Stomach smooth muscle (tissue), 2 donors: ENCODE measurements at regions not wholly inside any gene's neighbourhood (a gene's known extent, or its start where the extent isn't known, plus 50 kb on each side); places are given as distances from the start of the nearest gene placed in this dataset.

Source experiments
- H3K27ac ChIP-seq: one replicate; pipeline ENCODE4 v1.7.0; 2013; ENCODE audit warnings: mild to moderate bottlenecking, low read length, inconsistent platforms
- H3K27me3 ChIP-seq, 2 donors: one replicate each; pipeline ENCODE4 v1.7.0; 2013; ENCODE audit warnings: low read length in 2 of 2; ENCODE audit not compliant: insufficient read depth in 2 of 2, control insufficient read depth in 1 of 2
- H3K36me3 ChIP-seq, 2 donors: one replicate each; pipeline ENCODE4 v1.7.0; 2013; ENCODE audit warnings: low read length in 2 of 2; ENCODE audit not compliant: control insufficient read depth in 2 of 2, insufficient read depth in 2 of 2
- H3K4me1 ChIP-seq: one replicate; pipeline ENCODE4 v1.7.0; 2013; ENCODE audit warnings: low read length; ENCODE audit not compliant: control insufficient read depth, insufficient read depth
- H3K4me3 ChIP-seq, 2 donors: one replicate each; pipeline ENCODE4 v1.7.0; 2013; ENCODE audit warnings: low read length in 2 of 2
- H3K9ac ChIP-seq, 2 donors: one replicate each; pipeline ENCODE4 v1.7.0; 2013; ENCODE audit warnings: low read length in 2 of 2, mild to moderate bottlenecking in 1 of 2
- H3K9me3 ChIP-seq, 2 donors: one replicate each; pipeline ENCODE4 v1.7.0; 2013; ENCODE audit warnings: low read length in 2 of 2; ENCODE audit not compliant: control insufficient read depth in 2 of 2
- donor health status: healthy.
- donor health status: Pancreatic carcinoma.

- no peaks in the 10 kb centered on the region for H3K27me3 ChIP-seq
- H3K4me3 ChIP-seq, result no peak overlapping the region
- no peak overlapping the region for H3K9ac ChIP-seq
- H3K4me1 ChIP-seq, result no peaks in the 10 kb centered on the region
- no peak overlapping the region for H3K27ac ChIP-seq
- no peaks in the 10 kb centered on the region for H3K36me3 ChIP-seq
- H3K9me3 ChIP-seq, result no peaks in the 10 kb centered on the region
Observed at GRCh38 chr17:53390575-53390974, 432.2 kb upstream of the KIF2B start.

GRCh38 chr17:53387745-53388144 is 435.0 kb upstream of the KIF2B start:
- Histone ChIP-seq H3K9me3 (no peaks in the 10 kb centered on the region), H3K27ac (no peak overlapping the region), H3K4me3 (no peak overlapping the region), H3K27me3 (no peaks in the 10 kb centered on the region), H3K4me1 (no peaks in the 10 kb centered on the region), H3K36me3 (no peaks in the 10 kb centered on the region), H3K9ac (no peak overlapping the region)

- H3K4me3 ChIP-seq, result no peak overlapping the region
- H3K4me1 ChIP-seq, result peaks cover 5% of the 10 kb centered on the region
- no peak overlapping the region for H3K27ac ChIP-seq
Observed at GRCh38 chr17:53353919-53354351, 468.8 kb upstream of the KIF2B start.

GRCh38 chr17:53344778-53345177 is 477.9 kb upstream of the KIF2B start:
- no peaks in the 10 kb centered on the region for H3K36me3 ChIP-seq
- H3K9ac ChIP-seq, result no peak overlapping the region
- no peaks in the 10 kb centered on the region for H3K27me3 ChIP-seq
- no peaks in the 10 kb centered on the region for H3K9me3 ChIP-seq
- H3K4me1 ChIP-seq, result no peaks in the 10 kb centered on the region
- H3K27ac ChIP-seq, result no peak overlapping the region
- H3K4me3 ChIP-seq, result no peak overlapping the region

More at GRCh38 chr17:53353919-53354351, 468.8 kb upstream of the KIF2B start:
- no peak overlapping the region for H3K9ac ChIP-seq
- no peaks in the 10 kb centered on the region for H3K27me3 ChIP-seq
- no peaks in the 10 kb centered on the region for H3K9me3 ChIP-seq
- H3K36me3 ChIP-seq, result no peaks in the 10 kb centered on the region

GRCh38 chr17:53336281-53336680 is 486.4 kb upstream of the KIF2B start:
- no peaks in the 10 kb centered on the region for H3K36me3 ChIP-seq

GRCh38 chr17:53335443-53335842 is 487.3 kb upstream of the KIF2B start:
- H3K4me3 ChIP-seq, result no peak overlapping the region
- H3K4me1 ChIP-seq, result no peaks in the 10 kb centered on the region
- H3K9ac ChIP-seq, result no peak overlapping the region
- peaks cover 0 to 2% of the 10 kb centered on the region in 2 donors for H3K27me3 ChIP-seq
- no peak overlapping the region for H3K27ac ChIP-seq
- H3K36me3 ChIP-seq, result no peaks in the 10 kb centered on the region
- H3K9me3 ChIP-seq, result no peaks in the 10 kb centered on the region

More at GRCh38 chr17:53336281-53336680, 486.4 kb upstream of the KIF2B start:
- no peaks in the 10 kb centered on the region for H3K4me1 ChIP-seq
- H3K9ac ChIP-seq, result no peak overlapping the region
- no peak overlapping the region for H3K4me3 ChIP-seq
- peaks cover 0 to 2% of the 10 kb centered on the region in 2 donors for H3K27me3 ChIP-seq
- no peak overlapping the region for H3K27ac ChIP-seq
- no peaks in the 10 kb centered on the region for H3K9me3 ChIP-seq

- Histone ChIP-seq H3K27ac (no peak overlapping the region), H3K4me1 (no peaks in the 10 kb centered on the region), H3K9me3 (no peaks in the 10 kb centered on the region), H3K9ac (no peak overlapping the region), H3K4me3 (no peak overlapping the region), H3K36me3 (no peaks in the 10 kb centered on the region), H3K27me3 (no peaks in the 10 kb centered on the region)
Observed at GRCh38 chr17:53330756-53331155, 492.0 kb upstream of the KIF2B start.

GRCh38 chr17:53321651-53322050 is 501.1 kb upstream of the KIF2B start:
- Histone ChIP-seq H3K9ac (no peak overlapping the region), H3K9me3 (peaks cover 0 to 3% of the 10 kb centered on the region in 2 donors), H3K27ac (no peak overlapping the region), H3K27me3 (no peaks in the 10 kb centered on the region), H3K4me3 (no peak overlapping the region), H3K4me1 (no peaks in the 10 kb centered on the region), H3K36me3 (no peaks in the 10 kb centered on the region)

- Histone ChIP-seq H3K9ac (no peak overlapping the region), H3K9me3 (peaks cover 0 to 5% of the 10 kb centered on the region in 2 donors), H3K4me3 (no peak overlapping the region), H3K36me3 (no peaks in the 10 kb centered on the region), H3K27me3 (no peaks in the 10 kb centered on the region), H3K4me1 (no peaks in the 10 kb centered on the region), H3K27ac (no peak overlapping the region)
Observed at GRCh38 chr17:53319947-53320346, 502.8 kb upstream of the KIF2B start.

GRCh38 chr17:53316988-53317387 is 505.7 kb upstream of the KIF2B start:
- Histone ChIP-seq H3K27me3 (no peaks in the 10 kb centered on the region), H3K4me3 (no peak overlapping the region), H3K36me3 (no peaks in the 10 kb centered on the region), H3K9me3 (peaks cover 0 to 5% of the 10 kb centered on the region in 2 donors), H3K27ac (no peak overlapping the region), H3K4me1 (no peaks in the 10 kb centered on the region), H3K9ac (no peak overlapping the region)

- no peaks in the 10 kb centered on the region for H3K4me1 ChIP-seq
- peaks cover 0 to 5% of the 10 kb centered on the region in 2 donors for H3K9me3 ChIP-seq
- H3K27me3 ChIP-seq, result no peaks in the 10 kb centered on the region
- no peak overlapping the region for H3K4me3 ChIP-seq
- H3K36me3 ChIP-seq, result no peaks in the 10 kb centered on the region
- H3K27ac ChIP-seq, result no peak overlapping the region
- no peak overlapping the region for H3K9ac ChIP-seq
Observed at GRCh38 chr17:53316073-53316472, 506.7 kb upstream of the KIF2B start.
